HCT116 (cell line): ENCODE measurements at regions not wholly inside any gene's neighbourhood (a gene's known extent, or its start where the extent isn't known, plus 50 kb on each side); places are given as distances from the start of the nearest gene placed in this dataset.

Source experiments
- ATAC-seq: fragments of 200-7000 bp; cut with Tn5 transposase; 2 replicates; pipeline ENCODE4 v1.9.1; 2020; ENCODE audit warnings: mild to moderate bottlenecking, moderate library complexity
- BruUV-seq: library from RNA; stranded (reverse); fragments of 400-500 nt; replicated peaks from 2 replicates; lab custom pipeline; 2021; lab: Mats Ljungman, UMichigan
- CTCF ChIA-PET: fragments of 300-600 bp; sonication (Branson Sonifier 250); formaldehyde crosslinking; loops from one replicate; lab custom pipeline; 2021; ENCODE audit warnings: antibody characterized with exemption; lab: Charles Lee
- POLR2A ChIA-PET: fragments of 300-600, 350-600 bp; sonication (Branson Sonifier 250); formaldehyde crosslinking; loops from one replicate; lab custom pipeline; 2021; ENCODE audit warnings: antibody characterized with exemption; lab: Charles Lee
- RAD21 ChIA-PET, 2 experiments: fragments of 300-600 bp; sonication (Branson Sonifier 250); formaldehyde crosslinking; loops; one replicate each; lab custom pipeline; 2023; ENCODE audit warnings: low total read pairs in 2 of 2; ENCODE audit not compliant: uncharacterized antibody in 2 of 2, unreplicated experiment in 2 of 2, low non-redundant PET in 1 of 2; lab: Charles Lee
- DNase-seq: peaks from one replicate; pipeline ENCODE4 v3.0.0-alpha.2; 2010; ENCODE audit warnings: low read depth, low spot score
- H2AFZ ChIP-seq: fragments of 200-600 bp; shearing (Covaris generic), sonication (generic); 2 replicates; pipeline ENCODE4 v1.6.1; 2017; ENCODE audit warnings: low read depth, mixed run types, mixed read lengths, antibody characterized with exemption, low read length; ENCODE audit not compliant: poor library complexity, severe bottlenecking
- H3K27ac ChIP-seq: 2 replicates; pipeline ENCODE4 v1.5.1; 2012; ENCODE audit warnings: low read depth, low read length
- H3K27me3 ChIP-seq: fragments of 200-600 bp; sonication (generic); 2 replicates; pipeline ENCODE4 v1.6.1; 2016; ENCODE audit warnings: mixed run types, low read length, mixed read lengths; ENCODE audit not compliant: insufficient read depth
- H3K36me3 ChIP-seq, 2 experiments: fragments of 200-500 bp in 1 of 2; fragments of 200-600 bp in 1 of 2; sonication (Bioruptor generic) in 1 of 2; sonication (generic) in 1 of 2; 2 replicates each; pipeline versions ENCODE4 v1.5.1 to v1.6.1; 2014 to 2016; ENCODE audit warnings: low read length in 2 of 2, inconsistent platforms in 1 of 2, mixed read lengths in 1 of 2, mixed run types in 1 of 2; ENCODE audit not compliant: insufficient read depth in 2 of 2, control insufficient read depth in 1 of 2
- H3K4me1 ChIP-seq, 2 experiments: fragments of 200-600 bp in 1 of 2; sonication (generic) in 1 of 2; 2 replicates each; pipeline versions ENCODE4 v1.5.1 to v1.6.1; 2012 to 2017; ENCODE audit warnings: low read length in 2 of 2, inconsistent platforms in 1 of 2, mild to moderate bottlenecking in 1 of 2, mixed read lengths in 1 of 2, mixed run types in 1 of 2, moderate library complexity in 1 of 2; ENCODE audit not compliant: insufficient read depth in 2 of 2, control insufficient read depth in 1 of 2
- H3K4me2 ChIP-seq: fragments of 200-600 bp; sonication (generic); 2 replicates; pipeline ENCODE4 v1.6.1; 2017; ENCODE audit warnings: mixed run types, low read length, mixed read lengths
- H3K4me3 ChIP-seq, 2 experiments: fragments of 200-600 bp in 1 of 2; sonication (generic) in 1 of 2; replicated peaks in 1 of 2; 2 replicates each; pipeline ENCODE4 v1.5.1; 2011 to 2016; ENCODE audit warnings: low read length in 2 of 2, control low read depth in 1 of 2, low read depth in 1 of 2, mild to moderate bottlenecking in 1 of 2, mixed read lengths in 1 of 2, mixed run types in 1 of 2
- H3K79me2 ChIP-seq: fragments of 200-600 bp; sonication (generic); 2 replicates; pipeline ENCODE4 v1.6.1; 2017; ENCODE audit warnings: mild to moderate bottlenecking, mixed run types, low read length, moderate library complexity, mixed read lengths; ENCODE audit not compliant: insufficient read depth
- H3K9ac ChIP-seq: fragments of 200-600 bp; sonication (generic); 2 replicates; pipeline ENCODE4 v1.6.1; 2016; ENCODE audit warnings: low read length, mixed read lengths
- H3K9me2 ChIP-seq: fragments of 200-600 bp; sonication (generic), shearing (Covaris generic); 2 replicates; pipeline ENCODE4 v1.6.1; 2017; ENCODE audit warnings: mixed run types, mild to moderate bottlenecking, moderate library complexity; ENCODE audit not compliant: insufficient read depth
- H3K9me3 ChIP-seq, 2 experiments: fragments of 200-500 bp in 1 of 2; fragments of 200-600 bp in 1 of 2; sonication (Bioruptor generic) in 1 of 2; sonication (generic) in 1 of 2; 2 replicates each; pipeline ENCODE4 v1.6.1; 2014 to 2017; ENCODE audit warnings: low read length in 2 of 2, mixed read lengths in 2 of 2, inconsistent platforms in 1 of 2, low read depth in 1 of 2, mild to moderate bottlenecking in 1 of 2, mixed run types in 1 of 2, moderate library complexity in 1 of 2; ENCODE audit not compliant: control insufficient read depth in 1 of 2, insufficient read depth in 1 of 2
- H4K20me1 ChIP-seq: fragments of 200-600 bp; sonication (generic), shearing (Covaris generic); 2 replicates; pipeline ENCODE4 v1.6.1; 2017; ENCODE audit warnings: mixed run types, mild to moderate bottlenecking, moderate library complexity; ENCODE audit not compliant: insufficient read depth
- ATF3 ChIP-seq: IDR thresholded peaks from 2 replicates; pipeline ENCODE4 v1.6.1; 2012
- CBX3 ChIP-seq: IDR thresholded peaks from 2 replicates; pipeline ENCODE4 v1.6.1; 2012; ENCODE audit warnings: low read depth
- CEBPB ChIP-seq: IDR thresholded peaks from 2 replicates; pipeline ENCODE4 v1.6.1; 2012; ENCODE audit warnings: low read depth
- EGR1 ChIP-seq: IDR thresholded peaks from 2 replicates; pipeline ENCODE4 v1.6.1; 2012; ENCODE audit warnings: low read depth
- ELF1 ChIP-seq: IDR thresholded peaks from 2 replicates; pipeline ENCODE4 v1.6.1; 2012; ENCODE audit warnings: low read depth, borderline replicate concordance
- EZH2 ChIP-seq: fragments of 200-600 bp; sonication (generic); IDR thresholded peaks from 2 replicates; pipeline ENCODE4 v1.6.1; 2017; ENCODE audit warnings: antibody characterized with exemption, mixed run types
- EZH2phosphoT487 ChIP-seq: fragments of 200-600 bp; IDR thresholded peaks from 2 replicates; pipeline ENCODE4 v1.6.1; 2018; ENCODE audit warnings: antibody characterized with exemption, borderline replicate concordance
- FOSL1 ChIP-seq: IDR thresholded peaks from 2 replicates; pipeline ENCODE4 v1.6.1; 2012; ENCODE audit warnings: low read depth
- JUND ChIP-seq: IDR thresholded peaks from 2 replicates; pipeline ENCODE4 v1.6.1; 2012
- POLR2A ChIP-seq: IDR thresholded peaks from 2 replicates; pipeline ENCODE4 v1.7.0; 2011; ENCODE audit warnings: borderline replicate concordance; ENCODE audit not compliant: insufficient read depth, insufficient read length; ENCODE audit errors: extremely low read depth
- POLR2AphosphoS5 ChIP-seq: IDR thresholded peaks from 2 replicates; pipeline ENCODE4 v1.6.1; 2011; ENCODE audit warnings: mild to moderate bottlenecking, low read depth, low read length, moderate library complexity
- RAD21 ChIP-seq: IDR thresholded peaks from 2 replicates; pipeline ENCODE4 v1.6.1; 2012; ENCODE audit warnings: low read depth, mild to moderate bottlenecking
- REST ChIP-seq: IDR thresholded peaks from 2 replicates; pipeline ENCODE4 v1.6.1; 2012; ENCODE audit warnings: low read depth
- SP1 ChIP-seq: IDR thresholded peaks from 2 replicates; pipeline ENCODE4 v1.6.1; 2012; ENCODE audit warnings: low read depth
- YY1 ChIP-seq: IDR thresholded peaks from 2 replicates; pipeline ENCODE4 v1.6.1; 2011; ENCODE audit warnings: low read length, low read depth, moderate library complexity, mild to moderate bottlenecking; ENCODE audit not compliant: insufficient replicate concordance; ENCODE audit errors: extremely low read depth
- ZBTB33 ChIP-seq: IDR thresholded peaks from 2 replicates; pipeline ENCODE4 v1.6.1; 2011; ENCODE audit warnings: mild to moderate bottlenecking, low read length, moderate library complexity; ENCODE audit not compliant: insufficient replicate concordance; ENCODE audit errors: extremely low read depth
- ZFX ChIP-seq: fragments of 450-650 bp; IDR thresholded peaks from 2 replicates; pipeline ENCODE4 v1.6.1; 2017
- ZNF274 ChIP-seq: fragments of 200-500 bp; sonication (Bioruptor generic); IDR thresholded peaks from 2 replicates; pipeline ENCODE4 v1.6.1; 2014; ENCODE audit warnings: mild to moderate bottlenecking, low read depth, low read length, inconsistent platforms
- intact Hi-C: fragments of 100-400 bp; cut with micrococcal nuclease; formaldehyde crosslinking; loops from 2 replicates; pipeline ENCODE4 v1.10.0; 2022
- TF ChIP-seq, protein P1 (sequence below), 3 experiments: fragments of 200-600 bp in 1 of 3; sonication (generic) in 1 of 3; IDR thresholded peaks in 2 of 3; conservative IDR thresholded peaks in 1 of 3; 2 replicates each; pipeline ENCODE4 v1.5.1; 2012 to 2017; ENCODE audit warnings: low read depth in 2 of 3, low read length in 2 of 3, antibody characterized with exemption in 1 of 3, borderline replicate concordance in 1 of 3, control low read depth in 1 of 3, mild to moderate bottlenecking in 1 of 3, mixed read lengths in 1 of 3, mixed run types in 1 of 3, moderate library complexity in 1 of 3; ENCODE audit not compliant: insufficient read depth in 1 of 3
- TF ChIP-seq, protein P2 (sequence below): IDR thresholded peaks from 2 replicates; pipeline ENCODE4 v1.6.1; 2012

- intact Hi-C loops, result no loop called here
- TF ChIP-seq RAD21 (no peak), CEBPB (no peak), ZBTB33 (no peak), EZH2 (no peak), ATF3 (no peak), YY1 (no peak), CBX3 (no peak), ZFX (no peak), EZH2phosphoT487 (no peak), POLR2A (no peak), SP1 (no peak), POLR2AphosphoS5 (no peak), FOSL1 (no peak), EGR1 (no peak), ZNF274 (no peak), ELF1 (no peak), JUND (no peak), REST (no peak)
- TF ChIP-seq, protein P1, sequence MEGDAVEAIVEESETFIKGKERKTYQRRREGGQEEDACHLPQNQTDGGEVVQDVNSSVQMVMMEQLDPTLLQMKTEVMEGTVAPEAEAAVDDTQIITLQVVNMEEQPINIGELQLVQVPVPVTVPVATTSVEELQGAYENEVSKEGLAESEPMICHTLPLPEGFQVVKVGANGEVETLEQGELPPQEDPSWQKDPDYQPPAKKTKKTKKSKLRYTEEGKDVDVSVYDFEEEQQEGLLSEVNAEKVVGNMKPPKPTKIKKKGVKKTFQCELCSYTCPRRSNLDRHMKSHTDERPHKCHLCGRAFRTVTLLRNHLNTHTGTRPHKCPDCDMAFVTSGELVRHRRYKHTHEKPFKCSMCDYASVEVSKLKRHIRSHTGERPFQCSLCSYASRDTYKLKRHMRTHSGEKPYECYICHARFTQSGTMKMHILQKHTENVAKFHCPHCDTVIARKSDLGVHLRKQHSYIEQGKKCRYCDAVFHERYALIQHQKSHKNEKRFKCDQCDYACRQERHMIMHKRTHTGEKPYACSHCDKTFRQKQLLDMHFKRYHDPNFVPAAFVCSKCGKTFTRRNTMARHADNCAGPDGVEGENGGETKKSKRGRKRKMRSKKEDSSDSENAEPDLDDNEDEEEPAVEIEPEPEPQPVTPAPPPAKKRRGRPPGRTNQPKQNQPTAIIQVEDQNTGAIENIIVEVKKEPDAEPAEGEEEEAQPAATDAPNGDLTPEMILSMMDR (IDR thresholded peaks at IDR 0.05 in 2 of 3, conservative IDR thresholded peaks at IDR 0.05 in 1 of 3; ENCODE audit: borderline replicate concordance in 1 of 3, insufficient read depth in 1 of 3, low read depth in 2 of 3, low read length in 2 of 3), result no peak
- TF ChIP-seq, protein P2, sequence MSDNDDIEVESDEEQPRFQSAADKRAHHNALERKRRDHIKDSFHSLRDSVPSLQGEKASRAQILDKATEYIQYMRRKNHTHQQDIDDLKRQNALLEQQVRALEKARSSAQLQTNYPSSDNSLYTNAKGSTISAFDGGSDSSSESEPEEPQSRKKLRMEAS, result no peak
- DNase-seq, result no peak
- ChIA-PET RAD21 (no interaction called here), CTCF (no interaction called here), POLR2A (no interaction called here)
- Histone ChIP-seq H3K9ac (no peak overlapping the region), H3K79me2 (no peaks in the 10 kb centered on the region), H3K9me3 (no peaks in the 10 kb centered on the region), H3K27me3 (no peaks in the 10 kb centered on the region), H3K4me1 (no peaks in the 10 kb centered on the region), H3K4me3 (no peak overlapping the region), H3K9me2 (no peaks in the 10 kb centered on the region), H3K4me2 (no peak overlapping the region), H3K36me3 (no peaks in the 10 kb centered on the region), H2AFZ (no peak overlapping the region), H3K27ac (no peak overlapping the region), H4K20me1 (no peaks in the 10 kb centered on the region)
- no TSS peak for BruUV-seq
- ATAC-seq, result no peak
Measured at GRCh38 chr5:52728686-52729085, 59.0 kb upstream of the ITGA1 start.
